ENCODE measurements at regions not wholly inside any gene's neighbourhood (a gene's known extent, or its start where the extent isn't known, plus 50 kb on each side); places are given as distances from the start of the nearest gene placed in this dataset.

DNA sequence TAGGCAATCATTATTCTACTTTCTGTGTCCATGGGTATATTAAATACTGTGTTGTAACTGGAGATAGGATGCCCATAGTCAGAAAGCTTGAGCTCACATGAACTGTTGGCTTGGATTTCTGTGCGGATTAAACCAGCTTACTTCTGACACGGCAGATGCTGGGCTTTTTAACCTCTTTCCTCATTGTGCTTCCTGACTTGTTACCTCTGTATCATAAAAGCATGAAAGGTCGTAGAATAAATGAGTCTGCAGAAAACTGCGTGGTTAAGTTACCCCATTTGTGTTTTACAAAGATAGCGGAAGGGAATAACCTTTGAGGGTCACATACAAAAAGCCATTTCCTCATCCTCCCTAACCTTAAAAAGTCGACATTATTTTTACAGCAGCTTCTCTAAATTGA is 199.5 kb upstream of the DMRT1 start:
- Histone ChIP-seq H3K27ac (peak overlapping the region in 5 of 8 donors; percentile 3 to 51 (median 14)), H3K4me3 (no peak overlapping the region), H3K9me3 (no peaks in the 10 kb centered on the region), H3K4me1 (peaks cover 3 to 15% (median 9%) of the 10 kb centered on the region in 6 donors), H3K36me3 (no peaks in the 10 kb centered on the region), H3K27me3 (replicated peaks in 1 of 7) (no peaks in the 10 kb centered on the region)
- TF ChIP-seq POLR2AphosphoS5 (IDR thresholded peaks at IDR 0.05) (no peak), POLR2A (IDR thresholded peaks at IDR 0.05) (no peak), CTCF (IDR thresholded peaks at IDR 0.05 in 8 of 11, conservative IDR thresholded peaks at IDR 0.05 in 3 of 11) (no peak)
- no peak for DNase-seq
- WGBS, 5 donors, result 11 to 21% (median 14%) methylated on average over 6 of the region's 6 CpGs
- intact Hi-C loops (cut with DNase I; ENCODE audit: low total_unique reads), result no loop called here

GRCh38 chr9:643966-644365 is 197.5 kb upstream of the DMRT1 start:
- no peaks in the 10 kb centered on the region for H3K9me3 ChIP-seq
- H3K4me3 ChIP-seq, result no peak overlapping the region
- DNase-seq, result no peak
- no peak overlapping the region for H3K27ac ChIP-seq
- 82 to 89% (median 86%) methylated on average over 5 of the region's 5 CpGs for WGBS, 5 donors
- no peaks in the 10 kb centered on the region for H3K27me3 ChIP-seq (replicated peaks in 1 of 7)
- peaks cover 3 to 17% (median 9%) of the 10 kb centered on the region in 6 donors for H3K4me1 ChIP-seq
- TF ChIP-seq CTCF (IDR thresholded peaks at IDR 0.05 in 8 of 11, conservative IDR thresholded peaks at IDR 0.05 in 3 of 11), result no peak
- TF ChIP-seq POLR2A (IDR thresholded peaks at IDR 0.05), result no peak
- TF ChIP-seq POLR2AphosphoS5 (IDR thresholded peaks at IDR 0.05), result no peak
- H3K36me3 ChIP-seq, result no peaks in the 10 kb centered on the region
- intact Hi-C loops (cut with DNase I; ENCODE audit: low total_unique reads), result no loop called here

DNA sequence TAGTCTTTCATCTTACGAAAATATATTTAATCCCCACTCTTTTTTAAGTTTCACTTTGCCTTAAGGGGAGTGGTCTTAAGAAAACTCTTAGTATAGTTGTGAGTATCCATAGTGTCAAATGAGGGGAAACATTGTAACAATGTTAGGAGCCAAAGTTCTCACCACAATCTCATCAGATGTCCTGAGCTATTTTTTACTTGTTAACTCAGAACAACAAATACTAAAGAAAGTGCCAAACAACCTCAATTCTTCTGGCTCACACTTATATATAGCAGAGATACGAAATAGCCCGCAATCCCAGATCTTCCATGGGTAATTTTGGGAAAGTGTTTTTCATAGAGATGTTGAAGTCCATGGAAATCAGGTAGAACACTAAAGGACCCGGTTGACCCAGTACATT is 194.0 kb upstream of the DMRT1 start:
- Histone ChIP-seq H3K27me3 (replicated peaks in 1 of 7) (no peaks in the 10 kb centered on the region), H3K4me1 (peaks cover 7 to 32% (median 23%) of the 10 kb centered on the region in 6 donors), H3K9me3 (no peaks in the 10 kb centered on the region), H3K27ac (no peak overlapping the region), H3K4me3 (no peak overlapping the region), H3K36me3 (no peaks in the 10 kb centered on the region)
- 92 to 95% (median 94%) methylated on average over 4 of the region's 4 CpGs for WGBS, 5 donors
- intact Hi-C loops (cut with DNase I; ENCODE audit: low total_unique reads), result no loop called here
- no peak for DNase-seq
- TF ChIP-seq CTCF (IDR thresholded peaks at IDR 0.05 in 8 of 11, conservative IDR thresholded peaks at IDR 0.05 in 3 of 11) (no peak), POLR2A (IDR thresholded peaks at IDR 0.05) (no peak), POLR2AphosphoS5 (IDR thresholded peaks at IDR 0.05) (no peak)

DNA sequence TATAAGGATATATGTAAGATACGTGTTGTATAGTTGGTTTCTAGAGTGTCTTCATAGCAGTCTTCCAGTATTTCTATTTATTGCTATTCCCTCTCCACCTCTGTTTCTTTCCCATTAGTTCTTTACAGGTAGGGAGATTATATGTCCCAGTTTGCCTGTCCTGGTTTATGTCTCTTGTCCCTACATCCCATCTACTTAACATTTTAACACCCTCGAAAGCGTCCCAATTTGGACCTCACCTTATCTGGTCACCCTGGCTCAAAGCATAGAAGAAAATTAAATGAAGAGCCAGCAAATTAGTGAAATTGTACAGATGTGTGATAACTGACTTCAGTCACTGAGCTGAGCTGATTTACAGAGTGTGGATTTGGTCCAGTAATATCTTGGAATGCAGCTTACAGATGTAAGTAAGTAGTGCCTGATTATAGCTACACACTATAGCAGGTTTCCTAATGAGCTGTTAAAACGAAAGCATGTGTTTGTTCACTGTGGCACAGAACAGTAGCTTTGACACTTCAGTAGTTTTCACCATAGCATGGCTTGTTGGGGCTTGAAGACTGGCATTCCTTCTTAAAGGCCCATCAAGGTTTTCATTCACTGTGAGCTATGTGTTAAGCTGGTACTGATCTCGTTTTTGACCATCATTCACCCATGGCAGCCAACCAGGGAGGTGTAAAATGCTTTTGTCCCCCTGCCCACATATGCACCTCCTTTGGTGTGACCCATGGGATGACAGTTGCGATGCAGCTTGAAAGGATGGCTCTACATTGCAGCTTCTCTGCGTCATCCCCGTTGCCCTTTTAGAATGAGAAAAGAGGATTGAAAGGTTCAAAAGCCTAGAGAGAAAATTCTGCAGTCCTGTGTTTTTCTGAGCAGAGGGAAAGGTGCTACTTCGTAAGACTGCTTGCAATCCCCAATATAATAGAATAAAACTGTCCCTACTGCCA is 192.1 kb upstream of the DMRT1 start:
- H3K4me3 ChIP-seq, result peak overlapping the region in 1 of 8 donors; percentile 34
- no peak for TF ChIP-seq POLR2AphosphoS5 (IDR thresholded peaks at IDR 0.05)
- no peak for TF ChIP-seq POLR2A (IDR thresholded peaks at IDR 0.05)
- TF ChIP-seq CTCF (IDR thresholded peaks at IDR 0.05 in 8 of 11, conservative IDR thresholded peaks at IDR 0.05 in 3 of 11), result no peak
- no peaks in the 10 kb centered on the region for H3K9me3 ChIP-seq
- H3K27ac ChIP-seq, result peak overlapping the region in 6 of 8 donors; percentile 4 to 67 (median 37)
- intact Hi-C loops (cut with DNase I; ENCODE audit: low total_unique reads), result no loop called here
- H3K4me1 ChIP-seq, result peaks cover 6 to 49% (median 33%) of the 10 kb centered on the region in 6 donors
- H3K27me3 ChIP-seq (replicated peaks in 1 of 7), result no peaks in the 10 kb centered on the region
- no peak for DNase-seq
- H3K36me3 ChIP-seq, result no peaks in the 10 kb centered on the region
- WGBS, 5 donors, result 79 to 82% (median 82%) methylated on average over 9 of the region's 9 CpGs
